ENCODE measurements at regions not wholly inside any gene's neighbourhood (a gene's known extent, or its start where the extent isn't known, plus 50 kb on each side); places are given as distances from the start of the nearest gene placed in this dataset.
A peak's percentile ranks its signal among the peaks of the same experiment; 100 is the strongest.

GRCh38 chr2:12343141-12343540, 373.6 kb upstream of the TRIB2 start:
- DNase-seq (ENCODE audit: low read depth in 3 of 3): no peak

DNA sequence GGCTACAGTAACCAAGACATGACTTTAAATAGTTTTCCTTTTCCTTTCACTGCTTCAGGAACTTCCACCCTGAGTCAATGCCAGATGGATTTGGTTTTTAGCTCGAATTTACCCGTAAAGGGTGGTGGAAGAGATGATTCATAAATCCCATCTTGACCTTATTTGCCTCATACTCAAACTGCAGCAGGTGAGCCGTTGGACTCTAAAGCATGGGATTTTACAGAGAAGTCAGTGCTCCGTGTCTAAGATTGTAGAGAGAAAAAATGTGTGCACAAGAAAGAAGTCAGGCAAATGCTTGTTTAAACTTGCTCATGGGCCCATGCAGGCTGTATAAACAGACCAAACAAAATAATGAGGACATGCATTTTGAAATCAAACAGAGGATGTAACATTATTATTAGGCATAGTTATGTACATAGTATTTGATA, 369.7 kb upstream of the TRIB2 start:
- no peak for DNase-seq (ENCODE audit: low read depth in 3 of 3)

- DNase-seq (ENCODE audit: low read depth in 3 of 3): no peak
Measured at GRCh38 chr2:12348216-12348615, 368.5 kb upstream of the TRIB2 start.

GRCh38 chr2:12350821-12351220, 365.9 kb upstream of the TRIB2 start:
- DNase-seq (ENCODE audit: low read depth in 3 of 3): no peak

GRCh38 chr2:12352889-12353288, 363.8 kb upstream of the TRIB2 start:
- DNase-seq (ENCODE audit: low read depth in 3 of 3): no peak

DNA sequence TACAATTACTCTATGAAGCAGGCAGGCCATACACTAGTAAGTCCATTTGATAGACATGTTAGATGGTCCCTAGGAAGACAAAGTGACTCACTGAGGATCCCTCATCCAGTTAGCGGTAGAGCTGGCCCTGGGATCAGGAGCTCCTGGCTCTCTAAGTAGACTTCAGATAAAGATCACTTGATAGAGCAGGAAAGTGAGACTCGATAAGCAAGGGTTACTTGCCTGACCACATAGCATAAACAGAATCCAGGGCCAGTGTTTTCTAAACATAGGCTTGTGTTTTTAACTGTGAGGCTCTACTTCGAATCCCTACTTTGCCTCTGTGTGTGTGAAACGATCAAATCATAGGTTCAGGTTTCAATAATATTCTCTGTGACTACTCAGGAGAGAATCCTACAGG, 355.2 kb upstream of the TRIB2 start:
- no peak for DNase-seq (ENCODE audit: low read depth in 3 of 3)

GRCh38 chr2:12363138-12363537, 353.6 kb upstream of the TRIB2 start:
- DNase-seq (ENCODE audit: low read depth in 3 of 3): no peak

GRCh38 chr2:12363569-12363968, 353.2 kb upstream of the TRIB2 start:
- no peak for DNase-seq (ENCODE audit: low read depth in 3 of 3)

DNA sequence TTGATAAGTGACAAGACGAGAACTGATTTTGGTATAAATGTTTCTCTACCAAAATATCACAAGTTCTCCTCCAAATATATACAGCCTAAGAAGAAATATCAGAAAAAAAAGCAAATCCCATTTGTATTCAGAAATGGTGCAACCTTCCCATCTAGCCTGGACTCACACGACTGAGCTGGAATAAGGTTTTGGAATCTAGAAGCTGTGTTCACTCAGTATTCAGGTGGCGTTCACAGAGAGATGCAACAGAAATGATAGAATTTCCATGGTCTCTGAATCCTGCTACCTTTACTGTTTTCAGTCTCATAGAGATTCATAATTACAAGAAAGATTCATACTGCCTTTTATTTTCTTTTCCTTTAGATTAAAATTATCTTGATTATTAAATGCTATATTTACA, 347.2 kb upstream of the TRIB2 start:
- no peak for DNase-seq (ENCODE audit: low read depth in 3 of 3)

DNA sequence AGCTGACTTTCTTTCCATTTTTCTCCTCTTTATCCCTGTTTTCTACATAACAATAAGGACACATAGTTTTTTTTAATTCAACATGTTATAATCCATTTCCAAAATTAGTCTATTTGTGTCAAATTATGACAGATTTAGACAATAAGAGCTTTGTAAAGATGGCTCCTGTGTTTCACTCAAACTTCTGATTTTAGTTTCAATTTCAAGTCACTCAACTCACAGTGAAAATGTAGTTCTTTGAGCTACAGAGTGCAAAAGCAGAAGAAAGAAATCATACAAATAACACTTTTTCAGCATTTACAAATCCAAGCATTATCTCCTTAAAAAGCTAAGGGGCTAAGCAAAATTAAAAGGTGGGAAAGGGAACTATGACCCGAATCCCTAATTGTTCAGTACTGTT, 340.7 kb upstream of the TRIB2 start:
- DNase-seq (ENCODE audit: low read depth in 3 of 3): no peak

DNA sequence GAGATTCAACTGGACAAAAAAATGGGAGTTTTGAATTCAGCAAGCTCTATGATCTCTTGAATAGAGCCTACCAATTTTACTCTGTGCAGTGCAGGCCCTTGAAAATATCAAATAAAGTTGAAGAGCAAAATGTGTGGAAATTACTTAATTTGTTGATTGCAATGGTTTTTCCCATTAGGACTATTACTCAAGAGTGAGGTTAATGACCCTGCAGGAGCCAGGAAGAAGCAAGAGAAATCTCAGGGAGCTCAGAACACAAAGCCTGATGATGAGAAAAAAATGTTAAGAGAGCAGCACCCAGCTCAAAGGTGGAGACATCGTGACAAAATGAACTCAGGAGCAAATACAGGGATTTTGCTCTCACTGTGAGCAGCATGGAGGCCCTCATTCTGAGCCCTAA, 337.6 kb upstream of the TRIB2 start:
- no peak for DNase-seq (ENCODE audit: low read depth in 3 of 3)

- DNase-seq (ENCODE audit: low read depth in 3 of 3): no peak
Measured at GRCh38 chr2:12381543-12382325, 335.0 kb upstream of the TRIB2 start.

GRCh38 chr2:12382366-12382765, 334.4 kb upstream of the TRIB2 start:
- no peak for DNase-seq (ENCODE audit: low read depth in 3 of 3)

- DNase-seq (ENCODE audit: low read depth in 3 of 3): no peak
Measured at GRCh38 chr2:12389344-12390045, 327.2 kb upstream of the TRIB2 start.

GRCh38 chr2:12391116-12391515, 325.6 kb upstream of the TRIB2 start:
- DNase-seq (ENCODE audit: low read depth in 3 of 3): no peak

DNA sequence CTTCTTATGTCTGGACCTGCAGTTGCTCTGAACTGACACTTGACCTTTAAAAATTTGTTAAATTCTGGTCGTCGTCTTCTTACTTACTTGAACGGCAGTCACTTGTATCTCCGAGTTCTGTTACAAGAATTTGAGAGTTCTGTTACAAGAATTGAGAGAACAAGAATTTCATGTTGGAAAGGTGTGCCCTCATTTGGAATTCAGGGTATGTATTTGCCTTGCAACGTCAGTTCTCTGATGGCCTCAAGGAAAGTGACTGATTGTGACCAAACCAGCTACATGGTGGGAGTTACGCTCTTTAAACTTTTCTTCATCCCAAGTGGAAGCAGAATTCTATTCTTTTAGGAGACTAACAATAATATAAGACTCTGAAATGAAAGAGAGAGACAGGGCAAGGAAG, 320.0 kb upstream of the TRIB2 start:
- DNase-seq (ENCODE audit: low read depth in 3 of 3): no peak

- no peak for DNase-seq (ENCODE audit: low read depth in 3 of 3)
Measured at GRCh38 chr2:12397854-12398253, 318.9 kb upstream of the TRIB2 start.

DNA sequence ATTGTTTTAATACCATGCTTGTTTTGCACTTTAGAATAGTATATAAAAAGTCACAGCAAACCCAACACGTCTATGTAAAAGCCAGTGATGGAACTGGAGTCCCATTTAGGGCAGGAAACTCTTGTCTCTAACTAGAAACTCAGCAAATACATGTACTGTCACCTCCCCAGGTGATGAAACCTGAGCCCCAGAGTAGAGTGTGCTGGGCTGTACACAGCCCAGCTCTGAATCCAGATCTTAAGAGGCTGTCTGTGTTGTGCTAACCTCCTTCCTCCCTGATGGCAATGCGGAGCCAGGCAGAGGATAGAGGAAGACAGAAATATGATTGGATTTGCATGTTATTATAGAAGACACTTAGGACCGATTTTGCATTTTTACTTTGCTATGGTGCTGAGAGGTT, 317.5 kb upstream of the TRIB2 start:
- DNase-seq (ENCODE audit: low read depth in 3 of 3): no peak

- no peak for DNase-seq (ENCODE audit: low read depth in 3 of 3)
Measured at GRCh38 chr2:12400543-12400942, 316.2 kb upstream of the TRIB2 start.

GRCh38 chr2:12402440-12403139, 314.1 kb upstream of the TRIB2 start:
- no peak for DNase-seq (ENCODE audit: low read depth in 3 of 3)

- DNase-seq (ENCODE audit: low read depth in 3 of 3): no peak
Measured at GRCh38 chr2:12404497-12404896, 312.2 kb upstream of the TRIB2 start.

DNA sequence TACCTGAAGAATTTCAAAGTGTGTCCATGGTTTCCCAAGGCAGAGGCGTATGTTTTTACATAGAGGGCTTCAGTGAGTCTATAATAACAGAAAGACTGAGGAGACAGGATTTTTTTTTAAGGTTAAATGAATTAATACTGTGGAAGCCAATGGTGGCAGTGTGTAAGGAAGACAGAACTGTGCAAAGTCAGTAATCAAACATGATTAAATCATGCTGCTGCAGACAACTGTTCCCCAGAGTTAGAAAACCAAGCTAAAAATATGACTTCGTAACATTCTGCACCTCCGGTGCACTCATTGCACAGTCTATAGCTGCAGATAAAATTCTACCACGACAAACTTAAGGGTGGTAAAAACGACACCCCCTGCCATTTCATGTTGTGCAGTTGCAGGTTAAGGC, 309.6 kb upstream of the TRIB2 start:
- DNase-seq (ENCODE audit: low read depth in 3 of 3): no peak

- peak; percentile 3 to 27 (median 14) for DNase-seq (ENCODE audit: low read depth in 3 of 3)
Measured at GRCh38 chr2:12412898-12413305, 303.8 kb upstream of the TRIB2 start.
